Neuron (in vitro differentiated cells): ENCODE measurements at regions not wholly inside any gene's neighbourhood (a gene's known extent, or its start where the extent isn't known, plus 50 kb on each side); places are given as distances from the start of the nearest gene placed in this dataset.

Experiments
- H2AFZ ChIP-seq: one replicate; pipeline ENCODE4 v1.6.1; 2013; ENCODE audit warnings: low read depth, mild to moderate bottlenecking, inconsistent platforms, low read length, moderate library complexity
- H3K27me3 ChIP-seq: one replicate; pipeline ENCODE4 v1.6.1; 2013; ENCODE audit warnings: low read length; ENCODE audit not compliant: insufficient read depth
- H3K36me3 ChIP-seq: one replicate; pipeline ENCODE4 v1.6.1; 2013; ENCODE audit warnings: low read length; ENCODE audit not compliant: insufficient read depth
- H3K4me1 ChIP-seq: one replicate; pipeline ENCODE4 v1.6.1; 2013; ENCODE audit warnings: low read length; ENCODE audit not compliant: insufficient read depth
- H3K4me3 ChIP-seq: 2 replicates; pipeline ENCODE4 v1.5.1; 2013; ENCODE audit warnings: mild to moderate bottlenecking, low read length, moderate library complexity
- H3K9me3 ChIP-seq: one replicate; pipeline ENCODE4 v1.6.1; 2013; ENCODE audit warnings: low read length

DNA sequence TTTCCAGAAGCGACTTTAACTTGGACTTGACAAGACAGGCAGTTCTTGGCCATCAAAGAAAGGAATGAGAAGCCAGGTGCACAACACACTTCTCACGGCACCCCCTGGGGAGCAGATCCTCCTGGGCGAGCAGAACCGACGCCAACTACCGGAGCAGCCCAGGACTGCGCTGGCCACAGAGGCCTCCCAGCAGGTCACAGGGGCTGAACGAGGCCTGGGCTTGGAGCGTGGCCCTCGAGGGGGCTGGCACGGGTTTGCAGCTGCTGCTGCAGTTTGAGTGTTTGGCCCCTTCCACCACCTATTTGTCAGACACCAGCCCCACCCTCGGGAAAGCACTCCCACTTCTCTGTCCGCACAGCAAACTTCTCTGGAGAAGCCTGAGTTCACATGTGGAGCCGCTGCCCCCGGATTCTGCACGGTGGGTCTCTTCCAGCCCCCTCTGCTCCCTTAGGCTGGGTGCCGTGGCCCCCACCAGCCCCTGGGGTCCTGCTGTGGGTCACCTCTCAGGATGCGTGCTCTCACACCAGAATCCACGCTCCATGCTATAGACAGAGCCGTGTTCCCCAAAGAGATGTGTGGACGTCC, 306.7 kb upstream of the SALL3 start:
- H2AFZ ChIP-seq, result no peak overlapping the region
- H3K27me3 ChIP-seq, result no peaks in the 10 kb centered on the region
- no peak overlapping the region for H3K4me3 ChIP-seq
- no peaks in the 10 kb centered on the region for H3K4me1 ChIP-seq
- no peaks in the 10 kb centered on the region for H3K9me3 ChIP-seq
- H3K36me3 ChIP-seq, result no peaks in the 10 kb centered on the region

DNA sequence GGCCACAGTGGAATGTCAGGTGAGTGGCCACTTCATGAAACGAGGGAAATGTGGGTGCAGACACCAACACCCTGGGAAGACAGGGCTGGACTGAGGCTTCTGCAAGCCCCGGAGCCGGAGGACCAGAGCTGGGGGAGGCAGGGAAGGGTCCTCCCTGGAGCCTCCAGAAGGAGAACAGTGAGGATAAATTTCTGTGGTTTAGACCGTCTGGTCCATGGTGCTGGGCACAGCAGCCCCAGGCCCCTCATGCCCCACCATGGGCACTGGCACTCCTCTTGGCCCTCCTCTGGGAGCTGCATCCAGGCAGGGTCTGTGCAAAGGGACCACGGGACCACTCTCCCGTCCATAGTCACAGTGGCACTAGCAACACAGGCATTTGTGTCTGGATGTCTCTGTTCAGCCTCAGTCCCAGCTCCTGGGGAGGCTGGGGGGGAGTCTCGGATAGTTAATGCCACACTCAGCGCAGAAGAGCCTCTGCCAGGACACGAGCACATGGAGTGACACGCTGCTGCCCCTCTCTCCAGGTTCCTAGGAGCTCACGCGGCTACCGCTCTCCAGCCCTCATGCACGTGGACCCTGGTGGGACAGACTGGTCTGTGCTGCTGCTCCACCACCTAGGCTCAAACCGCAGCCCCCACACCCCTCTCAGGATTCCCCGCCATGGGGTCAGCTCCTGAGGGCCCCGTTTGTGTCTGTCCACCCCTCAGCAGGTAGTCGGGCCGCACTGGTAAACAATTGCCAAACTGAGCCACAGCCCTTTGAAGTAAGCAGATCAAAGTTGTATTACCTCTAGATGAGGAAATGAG, 305.9 kb upstream of the SALL3 start:
- no peak overlapping the region for H3K4me3 ChIP-seq
- no peaks in the 10 kb centered on the region for H3K36me3 ChIP-seq
- no peak overlapping the region for H2AFZ ChIP-seq
- no peaks in the 10 kb centered on the region for H3K4me1 ChIP-seq
- H3K9me3 ChIP-seq, result no peaks in the 10 kb centered on the region
- no peaks in the 10 kb centered on the region for H3K27me3 ChIP-seq

DNA sequence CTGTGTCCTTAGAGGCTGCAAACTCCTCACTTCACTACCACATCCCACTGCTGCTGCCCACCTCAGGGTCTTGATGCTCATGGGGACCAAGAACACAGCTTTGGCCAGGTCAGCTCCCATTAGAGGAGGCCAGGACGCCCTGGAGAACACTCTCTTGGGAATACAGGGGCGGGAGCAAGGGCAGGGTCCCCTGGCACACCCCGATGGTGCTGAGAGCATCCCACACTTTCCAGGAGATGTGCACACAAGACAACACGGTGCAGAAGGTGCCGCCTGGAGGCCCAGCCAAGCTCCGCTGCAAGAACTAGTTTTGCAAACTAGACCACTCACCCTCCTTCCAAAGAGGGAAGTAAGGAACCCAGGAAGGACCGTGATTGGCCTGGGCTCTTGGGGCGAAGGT, 304.4 kb upstream of the SALL3 start:
- no peaks in the 10 kb centered on the region for H3K9me3 ChIP-seq
- H3K4me1 ChIP-seq, result no peaks in the 10 kb centered on the region
- H3K27me3 ChIP-seq, result no peaks in the 10 kb centered on the region
- no peaks in the 10 kb centered on the region for H3K36me3 ChIP-seq
- H3K4me3 ChIP-seq, result no peak overlapping the region
- no peak overlapping the region for H2AFZ ChIP-seq

DNA sequence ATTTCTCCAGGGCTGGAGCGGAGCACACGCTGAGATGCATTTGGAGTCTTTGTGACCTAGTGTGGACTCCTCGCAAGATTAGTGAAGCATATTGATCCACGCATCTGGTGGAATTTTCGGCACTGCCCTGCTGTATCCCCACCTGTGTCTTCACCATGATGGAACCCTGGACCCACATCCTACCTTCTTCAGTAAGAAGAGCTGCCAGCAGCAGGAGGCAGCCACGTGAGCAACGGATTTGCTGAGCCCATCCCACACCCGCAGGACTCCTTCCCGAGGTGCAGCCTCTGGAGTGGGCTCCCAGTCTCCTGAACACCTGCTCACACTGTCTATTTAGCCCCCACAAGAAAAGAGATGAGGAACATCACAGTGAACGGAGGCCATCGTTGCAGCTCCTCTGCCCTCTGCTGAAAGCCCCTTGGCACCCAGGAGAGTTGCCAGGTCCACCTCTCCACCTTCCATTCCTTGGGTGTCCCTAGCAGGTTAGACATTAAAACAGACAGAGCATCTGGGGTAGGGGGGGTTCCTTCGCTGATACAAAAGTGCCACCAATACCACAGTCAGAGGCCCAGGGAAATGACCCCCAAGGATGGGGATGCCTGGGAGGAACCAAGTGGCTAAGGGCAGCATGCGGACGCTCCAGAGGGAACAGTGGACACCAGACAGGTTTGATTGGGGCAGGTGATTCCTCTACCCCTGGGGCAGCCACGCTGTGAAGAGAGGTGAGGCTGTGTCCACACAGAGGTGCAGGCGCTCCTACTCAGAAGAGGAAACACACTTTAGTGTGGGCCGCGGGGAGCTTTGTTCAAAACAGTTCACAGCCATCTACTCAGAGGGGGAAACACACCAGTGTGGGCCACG, 302.8 kb upstream of the SALL3 start:
- H3K9me3 ChIP-seq, result no peaks in the 10 kb centered on the region
- H2AFZ ChIP-seq, result no peak overlapping the region
- H3K4me1 ChIP-seq, result no peaks in the 10 kb centered on the region
- H3K36me3 ChIP-seq, result no peaks in the 10 kb centered on the region
- H3K27me3 ChIP-seq, result no peaks in the 10 kb centered on the region
- no peak overlapping the region for H3K4me3 ChIP-seq

DNA sequence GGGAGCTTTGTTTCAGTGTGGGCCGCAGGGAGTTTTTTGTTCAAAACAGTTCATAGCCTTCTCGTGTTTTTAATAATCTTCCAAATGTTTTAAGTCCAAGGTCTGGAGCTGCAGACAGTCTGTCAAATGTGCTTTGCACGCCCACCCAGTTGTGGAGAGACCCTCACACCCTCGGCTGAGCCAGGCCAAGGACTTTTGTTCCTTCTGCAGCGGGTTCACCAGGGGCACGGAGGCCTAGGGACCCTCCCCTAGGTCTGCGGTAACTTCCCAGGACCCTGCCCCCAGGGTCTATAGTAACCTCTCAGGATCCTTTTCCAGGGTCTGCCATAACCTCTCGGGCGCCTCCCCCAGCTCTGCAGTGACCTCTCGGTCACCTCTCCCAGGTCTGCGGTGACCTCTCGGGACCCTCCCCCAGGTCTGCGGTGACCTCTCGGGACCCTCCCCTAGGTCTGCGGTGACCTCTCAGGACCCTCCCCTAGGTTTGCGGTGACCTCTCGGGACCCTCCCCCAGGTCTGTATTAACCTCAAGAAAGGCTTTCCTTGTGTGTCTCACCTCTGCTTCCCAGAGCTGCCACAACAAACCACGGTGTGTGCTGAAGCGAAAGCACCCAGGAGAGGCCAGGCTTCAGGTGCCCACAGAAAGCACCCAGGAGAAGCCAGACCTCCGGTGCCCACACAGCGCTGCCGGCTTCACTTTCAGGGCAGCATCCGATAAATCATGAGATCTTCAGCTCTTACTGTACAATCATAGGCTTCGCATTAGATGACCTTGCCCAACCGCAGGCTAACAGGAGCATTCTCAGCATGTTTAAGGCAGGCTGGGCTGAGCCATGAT, 301.9 kb upstream of the SALL3 start:
- H3K36me3 ChIP-seq, result no peaks in the 10 kb centered on the region
- no peak overlapping the region for H2AFZ ChIP-seq
- no peaks in the 10 kb centered on the region for H3K4me1 ChIP-seq
- no peaks in the 10 kb centered on the region for H3K9me3 ChIP-seq
- no peaks in the 10 kb centered on the region for H3K27me3 ChIP-seq
- no peak overlapping the region for H3K4me3 ChIP-seq

DNA sequence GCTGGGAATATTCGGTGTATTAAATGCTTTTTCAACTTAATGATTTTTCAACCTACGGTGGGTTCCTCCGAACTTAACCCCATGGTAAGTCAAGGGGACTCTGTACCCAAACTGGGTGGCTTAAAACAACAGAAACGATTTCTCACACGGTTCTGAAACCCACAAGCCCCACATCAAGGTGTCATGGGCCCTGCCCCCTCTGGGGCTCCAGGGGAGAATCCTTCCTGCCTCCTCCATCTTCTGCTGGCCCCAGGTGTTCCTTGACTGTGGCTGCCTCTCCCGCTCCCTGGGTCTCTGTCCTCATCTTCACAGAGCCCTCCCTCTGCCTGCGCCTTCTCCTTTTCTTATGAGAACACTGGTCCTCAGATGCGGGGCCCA, 301.3 kb upstream of the SALL3 start:
- no peaks in the 10 kb centered on the region for H3K4me1 ChIP-seq
- no peak overlapping the region for H2AFZ ChIP-seq
- H3K27me3 ChIP-seq, result no peaks in the 10 kb centered on the region
- H3K4me3 ChIP-seq, result no peak overlapping the region
- no peaks in the 10 kb centered on the region for H3K36me3 ChIP-seq
- no peaks in the 10 kb centered on the region for H3K9me3 ChIP-seq

DNA sequence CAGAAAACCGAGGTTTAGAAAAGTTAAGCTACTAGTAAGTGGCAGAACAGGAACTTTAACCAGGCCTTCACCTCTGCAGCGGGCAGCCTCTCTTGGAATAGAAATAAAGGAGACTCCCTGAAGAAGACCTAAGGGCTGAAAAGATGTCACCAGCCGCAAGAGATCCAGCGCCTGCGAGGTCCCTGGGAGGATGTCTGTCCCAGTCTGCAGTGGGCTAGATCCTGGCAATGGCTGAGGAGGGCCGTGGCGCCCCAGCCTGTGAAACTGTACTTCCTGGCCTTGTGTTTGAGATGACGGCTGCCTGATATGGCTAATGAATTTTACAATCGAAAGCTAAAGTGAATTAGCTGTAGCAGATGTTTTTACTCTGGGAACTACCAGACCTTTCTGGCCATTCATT, 300.6 kb upstream of the SALL3 start:
- Histone ChIP-seq H3K9me3 (no peaks in the 10 kb centered on the region), H3K36me3 (no peaks in the 10 kb centered on the region), H3K27me3 (no peaks in the 10 kb centered on the region), H3K4me3 (no peak overlapping the region), H2AFZ (no peak overlapping the region), H3K4me1 (no peaks in the 10 kb centered on the region)

DNA sequence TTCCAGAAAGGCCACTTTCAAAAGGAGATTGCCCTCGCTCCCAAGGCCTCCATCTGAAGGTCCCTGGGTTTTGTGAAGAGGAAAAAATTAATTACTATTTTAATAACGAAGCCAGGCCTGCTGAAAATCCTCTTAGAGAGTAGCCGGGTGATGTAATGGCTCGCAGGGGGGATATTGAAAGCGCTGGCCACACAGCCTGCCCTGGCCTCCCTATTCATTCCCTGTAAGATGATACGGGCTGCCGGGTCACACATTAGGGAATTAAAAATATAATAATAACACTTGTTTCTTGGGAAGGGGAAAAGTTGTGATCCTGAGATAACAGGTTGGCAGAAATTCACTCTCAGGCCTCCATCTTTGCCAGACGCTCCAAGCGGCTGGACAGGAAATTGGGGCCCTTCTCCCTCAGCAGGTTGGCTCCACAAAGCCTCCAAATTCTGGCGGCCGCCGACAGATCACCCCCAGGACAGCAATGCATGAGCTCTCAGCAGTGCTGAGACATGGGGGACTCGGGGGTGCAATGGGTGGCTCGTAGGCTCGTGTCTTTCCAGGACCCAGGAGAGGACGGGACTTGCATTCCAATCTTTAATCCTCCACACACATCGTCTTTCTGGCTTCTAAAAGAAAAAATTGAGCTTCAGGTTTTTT, 299.9 kb upstream of the SALL3 start:
- Histone ChIP-seq H3K4me3 (no peak overlapping the region), H2AFZ (no peak overlapping the region), H3K4me1 (no peaks in the 10 kb centered on the region), H3K9me3 (no peaks in the 10 kb centered on the region), H3K27me3 (no peaks in the 10 kb centered on the region), H3K36me3 (no peaks in the 10 kb centered on the region)

DNA sequence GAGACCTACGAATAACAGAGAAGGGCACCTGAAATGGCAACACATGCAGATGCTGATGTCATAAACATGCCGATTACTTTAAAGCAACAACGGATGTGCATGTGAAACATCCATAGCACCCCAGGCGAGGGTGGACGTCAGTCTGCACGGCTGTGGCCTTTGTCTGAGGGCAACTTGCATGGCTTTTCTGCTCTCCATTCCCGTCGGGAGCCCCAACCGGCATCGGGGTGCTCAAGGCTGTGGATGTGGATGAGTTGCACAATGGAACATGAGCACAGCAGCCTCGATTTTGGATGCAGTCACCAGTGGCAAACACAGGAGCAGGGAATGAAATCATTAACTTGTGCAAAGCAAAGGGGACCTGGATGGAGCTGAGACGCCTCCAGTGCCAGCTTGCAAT, 298.2 kb upstream of the SALL3 start:
- Histone ChIP-seq H3K9me3 (no peaks in the 10 kb centered on the region), H3K27me3 (peaks cover 3% of the 10 kb centered on the region), H3K4me3 (no peak overlapping the region), H3K36me3 (no peaks in the 10 kb centered on the region), H3K4me1 (no peaks in the 10 kb centered on the region), H2AFZ (no peak overlapping the region)

DNA sequence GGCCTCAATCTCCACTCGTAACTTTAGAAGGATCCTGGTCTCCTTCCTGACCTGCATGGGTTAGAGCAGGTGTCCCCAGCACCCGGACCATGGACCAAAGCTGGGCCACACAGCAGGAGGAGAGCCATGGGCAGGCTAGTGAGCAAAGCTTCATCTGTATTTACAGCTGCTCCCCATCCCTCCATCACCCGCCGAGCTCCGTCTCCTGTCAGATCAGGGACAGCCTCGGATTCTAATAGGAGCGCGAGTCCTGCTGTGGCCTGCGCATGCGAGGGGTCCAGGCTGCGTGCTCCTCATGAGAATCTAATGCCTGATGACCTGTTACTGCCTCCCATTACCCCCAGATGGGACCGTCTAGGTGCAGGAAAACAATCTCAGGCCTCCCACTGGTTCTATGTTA, 297.7 kb upstream of the SALL3 start:
- peaks cover 4% of the 10 kb centered on the region for H3K27me3 ChIP-seq
- H3K4me1 ChIP-seq, result no peaks in the 10 kb centered on the region
- H2AFZ ChIP-seq, result no peak overlapping the region
- H3K4me3 ChIP-seq, result no peak overlapping the region
- H3K36me3 ChIP-seq, result no peaks in the 10 kb centered on the region
- H3K9me3 ChIP-seq, result no peaks in the 10 kb centered on the region

DNA sequence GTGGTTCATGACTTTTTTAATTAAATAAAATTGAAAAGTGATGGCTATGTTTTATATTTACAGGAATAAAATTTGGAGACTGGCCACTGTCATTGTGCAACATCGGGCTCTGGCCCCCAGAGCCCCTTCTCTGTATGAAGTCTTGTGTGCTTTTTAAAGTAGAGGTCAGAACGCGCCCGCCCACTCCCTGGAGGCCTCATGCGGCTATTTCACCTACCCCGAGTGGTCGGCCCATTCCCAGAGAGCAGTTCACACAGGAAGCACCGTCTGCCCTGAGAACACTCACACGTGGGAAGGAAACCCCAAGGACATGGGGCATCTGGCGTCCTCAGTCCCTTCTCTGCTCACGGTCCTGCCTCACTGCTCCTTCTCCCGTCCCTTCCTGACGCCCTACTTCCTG, 296.9 kb upstream of the SALL3 start:
- H3K4me1 ChIP-seq, result no peaks in the 10 kb centered on the region
- no peaks in the 10 kb centered on the region for H3K9me3 ChIP-seq
- H2AFZ ChIP-seq, result no peak overlapping the region
- peaks cover 7% of the 10 kb centered on the region for H3K27me3 ChIP-seq
- no peaks in the 10 kb centered on the region for H3K36me3 ChIP-seq
- H3K4me3 ChIP-seq, result no peak overlapping the region

DNA sequence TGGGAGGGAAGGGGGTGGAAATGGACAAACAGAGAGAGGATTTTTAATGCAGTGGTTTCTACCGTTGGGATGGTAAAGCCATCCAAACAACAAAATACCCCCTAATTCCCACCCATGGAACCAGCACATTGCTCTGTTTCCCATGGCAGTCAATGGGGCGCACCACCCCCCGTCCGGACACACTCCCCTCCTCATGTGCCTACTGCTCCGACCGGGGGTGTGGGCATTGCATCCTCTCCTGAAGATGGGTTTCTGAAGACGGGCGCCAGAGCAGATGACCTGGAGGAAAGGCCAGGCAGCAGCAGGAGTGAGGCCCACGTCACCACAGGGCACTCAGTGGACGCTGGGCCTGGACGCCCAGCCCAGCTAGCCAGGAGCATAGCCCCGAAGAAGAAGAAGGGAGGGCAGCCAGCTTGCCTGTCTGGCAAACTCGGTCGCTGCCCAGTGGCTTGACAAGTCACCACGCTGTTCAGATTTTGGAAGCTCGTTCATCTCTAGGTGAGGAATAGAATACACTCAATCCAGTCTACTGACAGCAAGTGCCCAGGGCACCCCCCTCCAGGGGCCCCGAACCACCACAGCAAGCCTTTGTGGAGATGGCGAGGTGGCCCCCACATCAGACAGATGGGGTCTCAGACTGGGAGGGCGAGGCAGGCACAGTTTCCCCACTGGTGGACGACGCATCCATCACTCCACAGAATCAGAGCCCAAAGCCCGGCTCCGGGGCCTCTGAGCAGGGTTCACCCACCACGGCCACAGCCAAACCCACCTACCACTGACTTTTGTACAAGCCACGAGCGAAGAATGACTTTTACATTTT, 296.2 kb upstream of the SALL3 start:
- no peaks in the 10 kb centered on the region for H3K4me1 ChIP-seq
- H3K9me3 ChIP-seq, result no peaks in the 10 kb centered on the region
- peaks cover 9% of the 10 kb centered on the region for H3K27me3 ChIP-seq
- no peak overlapping the region for H3K4me3 ChIP-seq
- no peak overlapping the region for H2AFZ ChIP-seq
- H3K36me3 ChIP-seq, result no peaks in the 10 kb centered on the region
